Mammary epithelial cell (primary cell): ENCODE measurements at regions not wholly inside any gene's neighbourhood (a gene's known extent, or its start where the extent isn't known, plus 50 kb on each side); places are given as distances from the start of the nearest gene placed in this dataset.

Source experiments
- EZH2 ChIP-seq: IDR thresholded peaks from 2 replicates; pipeline ENCODE4 v1.6.1; 2012; ENCODE audit warnings: low read length, inconsistent platforms, borderline replicate concordance
- TF ChIP-seq, protein P1 (sequence below), 2 donors: IDR thresholded peaks in 1 of 2; conservative IDR thresholded peaks in 1 of 2; 2 replicates each; pipeline ENCODE4 v1.5.1; 2011 to 2012; ENCODE audit warnings: inconsistent platforms in 2 of 2, low read length in 2 of 2, mild to moderate bottlenecking in 2 of 2, control low read depth in 1 of 2, low read depth in 1 of 2; ENCODE audit not compliant: insufficient read depth in 1 of 2; ENCODE audit errors: extremely low read depth in 1 of 2

- no peak for TF ChIP-seq EZH2
- TF ChIP-seq, protein P1, sequence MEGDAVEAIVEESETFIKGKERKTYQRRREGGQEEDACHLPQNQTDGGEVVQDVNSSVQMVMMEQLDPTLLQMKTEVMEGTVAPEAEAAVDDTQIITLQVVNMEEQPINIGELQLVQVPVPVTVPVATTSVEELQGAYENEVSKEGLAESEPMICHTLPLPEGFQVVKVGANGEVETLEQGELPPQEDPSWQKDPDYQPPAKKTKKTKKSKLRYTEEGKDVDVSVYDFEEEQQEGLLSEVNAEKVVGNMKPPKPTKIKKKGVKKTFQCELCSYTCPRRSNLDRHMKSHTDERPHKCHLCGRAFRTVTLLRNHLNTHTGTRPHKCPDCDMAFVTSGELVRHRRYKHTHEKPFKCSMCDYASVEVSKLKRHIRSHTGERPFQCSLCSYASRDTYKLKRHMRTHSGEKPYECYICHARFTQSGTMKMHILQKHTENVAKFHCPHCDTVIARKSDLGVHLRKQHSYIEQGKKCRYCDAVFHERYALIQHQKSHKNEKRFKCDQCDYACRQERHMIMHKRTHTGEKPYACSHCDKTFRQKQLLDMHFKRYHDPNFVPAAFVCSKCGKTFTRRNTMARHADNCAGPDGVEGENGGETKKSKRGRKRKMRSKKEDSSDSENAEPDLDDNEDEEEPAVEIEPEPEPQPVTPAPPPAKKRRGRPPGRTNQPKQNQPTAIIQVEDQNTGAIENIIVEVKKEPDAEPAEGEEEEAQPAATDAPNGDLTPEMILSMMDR (conservative IDR thresholded peaks at IDR 0.05 in 1 of 2, IDR thresholded peaks at IDR 0.05 in 1 of 2; ENCODE audit: extremely low read depth in 1 of 2, insufficient read depth in 1 of 2, low read depth in 1 of 2, low read length in 2 of 2) = no peak
Measured at GRCh38 chr3:6394944-6395343, 466.0 kb upstream of the GRM7 start.
